ENCODE measurements at regions not wholly inside any gene's neighbourhood (a gene's known extent, or its start where the extent isn't known, plus 50 kb on each side); places are given as distances from the start of the nearest gene placed in this dataset.
"Not testable (repeated sequence)": the region's sequence is repeated elsewhere in the genome, so short reads cannot be mapped to it uniquely, and the experiment has no call there.

DNA sequence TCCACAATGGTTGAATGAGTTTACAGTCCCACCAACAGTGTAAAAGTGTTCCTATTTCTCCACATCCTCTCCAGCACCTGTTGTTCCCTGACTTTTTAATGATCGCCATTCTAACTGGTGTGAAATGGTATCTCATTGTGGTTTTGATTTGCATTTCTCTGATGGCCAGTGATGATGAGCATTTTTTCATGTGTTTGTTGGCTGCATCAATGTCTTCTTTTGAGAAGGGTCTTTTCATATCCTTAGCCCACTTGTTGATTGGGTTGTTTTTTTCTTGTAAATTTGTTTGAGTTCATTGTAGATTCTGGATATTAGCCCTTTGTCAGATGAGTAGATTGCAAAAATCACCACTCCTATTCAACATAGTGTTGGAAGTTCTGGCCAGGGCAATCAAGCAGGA is 287.6 kb upstream of the RASGRP1 start:
- DNase-seq; H3K79me2 ChIP-seq (ENCODE audit: control insufficient read depth, insufficient read depth, low read length, poor library complexity); H3K23ac ChIP-seq (ENCODE audit: low read length); H3K18ac ChIP-seq (ENCODE audit: low read length); H3K79me1 ChIP-seq (ENCODE audit: low read length); H2BK120ac ChIP-seq (ENCODE audit: insufficient read depth, low read length, poor library complexity); H3K4ac ChIP-seq (ENCODE audit: low read depth, low read length); H2BK5ac ChIP-seq (ENCODE audit: low read depth, low read length, poor library complexity); H3K14ac ChIP-seq (ENCODE audit: low read length); H3K27me3 ChIP-seq (ENCODE audit: insufficient read depth, low read length); H4K8ac ChIP-seq (ENCODE audit: low read depth, low read length); H3K4me3 ChIP-seq (ENCODE audit: low read depth, low read length); H4K12ac ChIP-seq (ENCODE audit: low read depth, low read length); H3K4me2 ChIP-seq (ENCODE audit: low read length); H3K9me3 ChIP-seq (ENCODE audit: insufficient read depth, low read depth, low read length); H4K91ac ChIP-seq (ENCODE audit: low read depth, low read length); H3K4me1 ChIP-seq (ENCODE audit: control insufficient read depth in 1 of 2, insufficient read depth in 2 of 2, low read length in 2 of 2); H3K27ac ChIP-seq (ENCODE audit: low read depth, low read length); H2AFZ ChIP-seq (ENCODE audit: insufficient read depth, low read length, poor library complexity); H3K9ac ChIP-seq (ENCODE audit: low read length); H2AK5ac ChIP-seq (ENCODE audit: low read length); H2BK12ac ChIP-seq (ENCODE audit: low read length); H3K36me3 ChIP-seq (ENCODE audit: control insufficient read depth in 1 of 2, insufficient read depth in 2 of 2, low read length in 2 of 2): not testable (repeated sequence)
- no CpG with 5 or more reads among the region's 1 CpG for WGBS (ENCODE audit: extremely low coverage, insufficient coverage, insufficient read length)

DNA sequence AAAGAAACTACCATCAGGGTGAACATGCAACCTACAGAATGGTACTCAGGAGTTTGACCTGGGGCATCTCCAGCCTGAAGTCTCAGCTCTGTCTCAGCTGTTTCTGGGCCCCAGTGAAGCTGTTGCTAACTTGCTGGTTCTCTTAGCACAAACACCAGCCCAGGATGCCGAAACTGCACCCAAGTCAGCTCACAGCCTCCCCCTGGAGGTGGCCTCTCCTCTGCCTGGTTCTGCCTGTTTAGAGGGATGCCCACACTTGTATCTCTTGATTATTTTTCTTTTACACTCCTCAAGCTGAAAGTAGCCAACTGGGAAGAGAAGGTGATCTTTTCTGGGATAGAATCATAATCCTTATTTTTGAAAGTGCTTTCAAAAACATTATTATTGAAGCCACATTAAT is 289.0 kb upstream of the RASGRP1 start:
- H3K36me3 ChIP-seq (ENCODE audit: control insufficient read depth in 1 of 2, insufficient read depth in 2 of 2, low read length in 2 of 2), result no peaks in the 10 kb centered on the region
- no peak overlapping the region for H3K9ac ChIP-seq (ENCODE audit: low read length)
- H3K4me1 ChIP-seq (ENCODE audit: control insufficient read depth in 1 of 2, insufficient read depth in 2 of 2, low read length in 2 of 2), result no peaks in the 10 kb centered on the region
- no peaks in the 10 kb centered on the region for H3K27me3 ChIP-seq (ENCODE audit: insufficient read depth, low read length)
- no peak overlapping the region for H3K4ac ChIP-seq (ENCODE audit: low read depth, low read length)
- H3K9me3 ChIP-seq (ENCODE audit: insufficient read depth, low read depth, low read length), result no peaks in the 10 kb centered on the region
- no peak overlapping the region for H3K23ac ChIP-seq (ENCODE audit: low read length)
- H2AK5ac ChIP-seq (ENCODE audit: low read length), result no peak overlapping the region
- no peak overlapping the region for H2BK120ac ChIP-seq (ENCODE audit: insufficient read depth, low read length, poor library complexity)
- H3K18ac ChIP-seq (ENCODE audit: low read length), result no peak overlapping the region
- no peak overlapping the region for H4K91ac ChIP-seq (ENCODE audit: low read depth, low read length)
- H3K14ac ChIP-seq (ENCODE audit: low read length), result no peak overlapping the region
- no peak overlapping the region for H2BK12ac ChIP-seq (ENCODE audit: low read length)
- no peaks in the 10 kb centered on the region for H3K79me2 ChIP-seq (ENCODE audit: control insufficient read depth, insufficient read depth, low read length, poor library complexity)
- no peak overlapping the region for H3K4me2 ChIP-seq (ENCODE audit: low read length)
- no peak overlapping the region for H4K12ac ChIP-seq (ENCODE audit: low read depth, low read length)
- WGBS (ENCODE audit: extremely low coverage, insufficient coverage, insufficient read length), result no CpG with 5 or more reads among the region's 1 CpG
- H3K4me3 ChIP-seq (ENCODE audit: low read depth, low read length), result no peak overlapping the region
- H2BK5ac ChIP-seq (ENCODE audit: low read depth, low read length, poor library complexity), result no peak overlapping the region
- H4K8ac ChIP-seq (ENCODE audit: low read depth, low read length), result no peak overlapping the region
- H2AFZ ChIP-seq (ENCODE audit: insufficient read depth, low read length, poor library complexity), result no peak overlapping the region
- no peaks in the 10 kb centered on the region for H3K79me1 ChIP-seq (ENCODE audit: low read length)
- DNase-seq, result peak; percentile 22 to 43
- no peak overlapping the region for H3K27ac ChIP-seq (ENCODE audit: low read depth, low read length)

DNA sequence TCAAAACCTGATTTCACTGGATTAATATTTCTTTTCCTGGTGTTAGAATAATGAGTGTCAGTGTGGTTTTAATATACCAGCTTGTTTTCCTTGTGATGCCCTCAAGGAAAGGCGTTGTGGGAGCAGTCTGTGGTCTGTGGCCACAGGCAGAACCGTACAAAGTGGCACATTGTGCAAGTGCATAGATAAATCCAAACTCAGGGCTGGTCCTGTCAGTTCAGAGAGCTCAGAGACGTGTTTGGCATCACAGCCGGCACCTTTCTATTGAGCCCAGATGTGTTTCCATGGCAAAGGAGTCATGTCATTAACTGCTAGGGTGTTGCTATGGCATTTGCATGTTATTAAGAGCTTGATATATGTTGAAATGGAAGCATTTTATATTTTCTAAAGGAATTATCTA is 289.9 kb upstream of the RASGRP1 start:
- Histone ChIP-seq H3K4me3 (ENCODE audit: low read depth, low read length) (no peak overlapping the region), H3K9me3 (ENCODE audit: insufficient read depth, low read depth, low read length) (no peaks in the 10 kb centered on the region), H3K14ac (ENCODE audit: low read length) (no peak overlapping the region), H4K91ac (ENCODE audit: low read depth, low read length) (no peak overlapping the region), H3K9ac (ENCODE audit: low read length) (no peak overlapping the region), H2BK5ac (ENCODE audit: low read depth, low read length, poor library complexity) (no peak overlapping the region), H3K36me3 (ENCODE audit: control insufficient read depth in 1 of 2, insufficient read depth in 2 of 2, low read length in 2 of 2) (no peaks in the 10 kb centered on the region), H2BK12ac (ENCODE audit: low read length) (no peak overlapping the region), H3K4me1 (ENCODE audit: control insufficient read depth in 1 of 2, insufficient read depth in 2 of 2, low read length in 2 of 2) (no peaks in the 10 kb centered on the region), H2BK120ac (ENCODE audit: insufficient read depth, low read length, poor library complexity) (no peak overlapping the region), H2AFZ (ENCODE audit: insufficient read depth, low read length, poor library complexity) (no peak overlapping the region), H3K4me2 (ENCODE audit: low read length) (no peak overlapping the region), H4K8ac (ENCODE audit: low read depth, low read length) (no peak overlapping the region), H3K23ac (ENCODE audit: low read length) (no peak overlapping the region), H3K27ac (ENCODE audit: low read depth, low read length) (no peak overlapping the region), H3K27me3 (ENCODE audit: insufficient read depth, low read length) (no peaks in the 10 kb centered on the region), H3K4ac (ENCODE audit: low read depth, low read length) (no peak overlapping the region), H4K12ac (ENCODE audit: low read depth, low read length) (no peak overlapping the region), H3K79me1 (ENCODE audit: low read length) (no peaks in the 10 kb centered on the region), H3K79me2 (ENCODE audit: control insufficient read depth, insufficient read depth, low read length, poor library complexity) (no peaks in the 10 kb centered on the region), H2AK5ac (ENCODE audit: low read length) (no peak overlapping the region), H3K18ac (ENCODE audit: low read length) (no peak overlapping the region)
- DNase-seq, result no peak
- WGBS (ENCODE audit: extremely low coverage, insufficient coverage, insufficient read length), result no CpG with 5 or more reads among the region's 4 CpGs

DNA sequence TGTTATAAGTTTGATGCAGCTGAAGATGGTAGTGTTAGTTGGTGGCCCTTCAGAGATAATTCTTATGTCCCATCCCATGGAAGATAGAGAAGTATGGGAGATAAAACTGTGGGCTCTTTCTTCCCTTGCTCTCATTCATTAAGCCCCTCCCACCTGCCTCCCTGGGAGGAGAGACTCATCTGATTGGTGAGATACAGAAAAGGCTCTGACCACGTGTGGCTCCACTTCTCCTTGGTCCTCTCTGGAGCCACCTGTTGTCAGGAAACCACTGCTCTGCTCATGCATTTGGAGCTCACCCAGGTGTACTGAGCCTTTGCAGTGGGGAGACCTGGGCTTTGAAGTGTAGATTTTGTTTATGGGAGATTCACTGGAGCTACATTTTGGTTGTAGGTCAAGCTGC is 293.2 kb upstream of the RASGRP1 start:
- Histone ChIP-seq H2AK5ac (ENCODE audit: low read length) (no peak overlapping the region), H3K23ac (ENCODE audit: low read length) (no peak overlapping the region), H2BK5ac (ENCODE audit: low read depth, low read length, poor library complexity) (no peak overlapping the region), H3K4ac (ENCODE audit: low read depth, low read length) (no peak overlapping the region), H3K27me3 (ENCODE audit: insufficient read depth, low read length) (no peaks in the 10 kb centered on the region), H3K4me3 (ENCODE audit: low read depth, low read length) (no peak overlapping the region), H2AFZ (ENCODE audit: insufficient read depth, low read length, poor library complexity) (no peak overlapping the region), H3K4me1 (ENCODE audit: control insufficient read depth in 1 of 2, insufficient read depth in 2 of 2, low read length in 2 of 2) (no peaks in the 10 kb centered on the region), H2BK120ac (ENCODE audit: insufficient read depth, low read length, poor library complexity) (no peak overlapping the region), H4K8ac (ENCODE audit: low read depth, low read length) (no peak overlapping the region), H3K9me3 (ENCODE audit: insufficient read depth, low read depth, low read length) (no peaks in the 10 kb centered on the region), H4K12ac (ENCODE audit: low read depth, low read length) (no peak overlapping the region), H3K36me3 (ENCODE audit: control insufficient read depth in 1 of 2, insufficient read depth in 2 of 2, low read length in 2 of 2) (no peaks in the 10 kb centered on the region), H3K79me2 (ENCODE audit: control insufficient read depth, insufficient read depth, low read length, poor library complexity) (no peaks in the 10 kb centered on the region), H2BK12ac (ENCODE audit: low read length) (no peak overlapping the region), H3K18ac (ENCODE audit: low read length) (no peak overlapping the region), H3K27ac (ENCODE audit: low read depth, low read length) (no peak overlapping the region), H3K14ac (ENCODE audit: low read length) (no peak overlapping the region), H3K79me1 (ENCODE audit: low read length) (no peaks in the 10 kb centered on the region), H3K9ac (ENCODE audit: low read length) (no peak overlapping the region), H4K91ac (ENCODE audit: low read depth, low read length) (no peak overlapping the region), H3K4me2 (ENCODE audit: low read length) (no peak overlapping the region)
- DNase-seq, result no peak
- no CpG with 5 or more reads among the region's 1 CpG for WGBS (ENCODE audit: extremely low coverage, insufficient coverage, insufficient read length)

Measured in trophoblast cell (in vitro differentiated cells and primary cell).